ENCODE measurements at regions not wholly inside any gene's neighbourhood (a gene's known extent, or its start where the extent isn't known, plus 50 kb on each side); places are given as distances from the start of the nearest gene placed in this dataset.

GRCh38 chr15:66832664-66833063 lies 130.6 kb downstream of the SMAD6 start:
- DNase-seq, result no peak

GRCh38 chr15:66833371-66833770 lies 131.3 kb downstream of the SMAD6 start:
- DNase-seq, result no peak

- DNase-seq, result no peak
Measured at GRCh38 chr15:66833803-66834202, 131.8 kb downstream of the SMAD6 start.

GRCh38 chr15:66834881-66835878 lies 133.1 kb downstream of the SMAD6 start:
- DNase-seq, result peak; percentile 61

GRCh38 chr15:66836231-66837030 lies 134.4 kb downstream of the SMAD6 start:
- DNase-seq, result no peak

- DNase-seq, result no peak
Measured at GRCh38 chr15:66838202-66838601, 136.2 kb downstream of the SMAD6 start.

GRCh38 chr15:66838671-66839239 lies 136.7 kb downstream of the SMAD6 start:
- no peak for DNase-seq

GRCh38 chr15:66839506-66840112 lies 137.6 kb downstream of the SMAD6 start:
- DNase-seq, result no peak

GRCh38 chr15:66840615-66841390 lies 138.8 kb downstream of the SMAD6 start:
- no peak for DNase-seq

- peak; percentile 89 for DNase-seq
Measured at GRCh38 chr15:66841953-66842681, 140.1 kb downstream of the SMAD6 start.

GRCh38 chr15:66842710-66843441 lies 140.8 kb downstream of the SMAD6 start:
- DNase-seq, result peak; percentile 80

GRCh38 chr15:66843581-66843980 lies 141.5 kb downstream of the SMAD6 start:
- no peak for DNase-seq

GRCh38 chr15:66844041-66844746 lies 142.2 kb downstream of the SMAD6 start:
- no peak for DNase-seq

GRCh38 chr15:66844747-66845145 lies 142.7 kb downstream of the SMAD6 start:
- no peak for DNase-seq

GRCh38 chr15:66845266-66845785 lies 143.3 kb downstream of the SMAD6 start:
- DNase-seq, result no peak

- DNase-seq, result no peak
Measured at GRCh38 chr15:66846031-66846430, 144.0 kb downstream of the SMAD6 start.

GRCh38 chr15:66846811-66847210 lies 144.8 kb downstream of the SMAD6 start:
- no peak for DNase-seq

GRCh38 chr15:66847565-66847991 lies 145.5 kb downstream of the SMAD6 start:
- DNase-seq, result no peak

- no peak for DNase-seq
Measured at GRCh38 chr15:66848116-66848515, 146.1 kb downstream of the SMAD6 start.

All from retina (tissue), 1 donor.